OCI-LY3 (cell line): ENCODE measurements at regions not wholly inside any gene's neighbourhood (a gene's known extent, or its start where the extent isn't known, plus 50 kb on each side); places are given as distances from the start of the nearest gene placed in this dataset.

Experiments
- H2AFZ ChIP-seq: fragments of 200-600, 300-600 bp; shearing (Covaris generic); 2 replicates; pipeline ENCODE4 v1.6.0; 2014; ENCODE audit warnings: antibody characterized with exemption, low read depth, low read length
- H3K27ac ChIP-seq: fragments of 200-600, 300-600 bp; sonication (generic); 2 replicates; pipeline ENCODE4 v1.5.1; 2014; ENCODE audit warnings: mild to moderate bottlenecking, low read length, moderate library complexity, mixed read lengths
- H3K27me3 ChIP-seq: fragments of 200-600, 300-600 bp; sonication (generic); 2 replicates; pipeline ENCODE4 v1.6.1; 2014; ENCODE audit warnings: low read depth, low read length, mixed read lengths
- H3K36me3 ChIP-seq: fragments of 200-600, 300-600 bp; sonication (generic); replicated peaks from 2 replicates; pipeline ENCODE3; 2014; ENCODE audit warnings: low read depth, low read length, mixed read lengths
- H3K4me1 ChIP-seq: fragments of 300-600, 200-600 bp; sonication (generic); 2 replicates; pipeline ENCODE4 v1.6.1; 2014; ENCODE audit warnings: low read length, mixed read lengths
- H3K4me2 ChIP-seq: fragments of 200-600, 300-600 bp; sonication (generic); 2 replicates; pipeline ENCODE4 v1.6.1; 2014; ENCODE audit warnings: low read length, mixed read lengths
- H3K4me3 ChIP-seq: fragments of 300-600, 200-600 bp; sonication (generic); 2 replicates; pipeline ENCODE4 v1.5.1; 2014; ENCODE audit warnings: antibody characterized with exemption, mild to moderate bottlenecking, low read length, moderate library complexity
- H3K79me2 ChIP-seq: fragments of 300-600, 200-600 bp; shearing (Covaris generic); 2 replicates; pipeline ENCODE4 v1.6.1; 2014; ENCODE audit warnings: mild to moderate bottlenecking, low read length, mixed read lengths
- H3K9ac ChIP-seq: fragments of 300-600, 200-600 bp; shearing (Covaris generic); 2 replicates; pipeline ENCODE4 v1.6.0; 2014; ENCODE audit warnings: mild to moderate bottlenecking, low read length, moderate library complexity
- H3K9me3 ChIP-seq: fragments of 200-600, 300-600 bp; shearing (Covaris generic); 2 replicates; pipeline ENCODE4 v1.6.1; 2014; ENCODE audit warnings: low read length, mixed read lengths; ENCODE audit not compliant: insufficient read depth
- H4K20me1 ChIP-seq: fragments of 200-600, 300-600 bp; sonication (generic); 2 replicates; pipeline ENCODE4 v1.6.1; 2016; ENCODE audit warnings: low read length, mixed read lengths; ENCODE audit not compliant: insufficient read depth
- EZH2phosphoT487 ChIP-seq: fragments of 200-600 bp; shearing (Covaris generic); IDR thresholded peaks from 2 replicates; pipeline ENCODE4 v1.6.1; 2018; ENCODE audit warnings: antibody characterized with exemption, mixed run types, low read depth
- TF ChIP-seq, protein P1 (sequence below): fragments of 200-600, 300-600 bp; sonication (generic); IDR thresholded peaks from 2 replicates; pipeline ENCODE4 v1.5.1; 2014; ENCODE audit warnings: antibody characterized with exemption, low read length, low read depth

- Histone ChIP-seq H2AFZ (no peak overlapping the region), H3K79me2 (no peaks in the 10 kb centered on the region), H3K9me3 (no peaks in the 10 kb centered on the region), H3K27me3 (no peaks in the 10 kb centered on the region), H4K20me1 (no peaks in the 10 kb centered on the region), H3K4me3 (no peak overlapping the region), H3K36me3 (no peaks in the 10 kb centered on the region), H3K9ac (no peak overlapping the region), H3K4me2 (no peak overlapping the region), H3K4me1 (no peaks in the 10 kb centered on the region), H3K27ac (no peak overlapping the region)
- TF ChIP-seq, protein P1, sequence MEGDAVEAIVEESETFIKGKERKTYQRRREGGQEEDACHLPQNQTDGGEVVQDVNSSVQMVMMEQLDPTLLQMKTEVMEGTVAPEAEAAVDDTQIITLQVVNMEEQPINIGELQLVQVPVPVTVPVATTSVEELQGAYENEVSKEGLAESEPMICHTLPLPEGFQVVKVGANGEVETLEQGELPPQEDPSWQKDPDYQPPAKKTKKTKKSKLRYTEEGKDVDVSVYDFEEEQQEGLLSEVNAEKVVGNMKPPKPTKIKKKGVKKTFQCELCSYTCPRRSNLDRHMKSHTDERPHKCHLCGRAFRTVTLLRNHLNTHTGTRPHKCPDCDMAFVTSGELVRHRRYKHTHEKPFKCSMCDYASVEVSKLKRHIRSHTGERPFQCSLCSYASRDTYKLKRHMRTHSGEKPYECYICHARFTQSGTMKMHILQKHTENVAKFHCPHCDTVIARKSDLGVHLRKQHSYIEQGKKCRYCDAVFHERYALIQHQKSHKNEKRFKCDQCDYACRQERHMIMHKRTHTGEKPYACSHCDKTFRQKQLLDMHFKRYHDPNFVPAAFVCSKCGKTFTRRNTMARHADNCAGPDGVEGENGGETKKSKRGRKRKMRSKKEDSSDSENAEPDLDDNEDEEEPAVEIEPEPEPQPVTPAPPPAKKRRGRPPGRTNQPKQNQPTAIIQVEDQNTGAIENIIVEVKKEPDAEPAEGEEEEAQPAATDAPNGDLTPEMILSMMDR, result no peak
- TF ChIP-seq EZH2phosphoT487, result no peak
These were observed 69.0 kb upstream of the BASP1 start for GRCh38 chr5:17148481-17148880.

DNA sequence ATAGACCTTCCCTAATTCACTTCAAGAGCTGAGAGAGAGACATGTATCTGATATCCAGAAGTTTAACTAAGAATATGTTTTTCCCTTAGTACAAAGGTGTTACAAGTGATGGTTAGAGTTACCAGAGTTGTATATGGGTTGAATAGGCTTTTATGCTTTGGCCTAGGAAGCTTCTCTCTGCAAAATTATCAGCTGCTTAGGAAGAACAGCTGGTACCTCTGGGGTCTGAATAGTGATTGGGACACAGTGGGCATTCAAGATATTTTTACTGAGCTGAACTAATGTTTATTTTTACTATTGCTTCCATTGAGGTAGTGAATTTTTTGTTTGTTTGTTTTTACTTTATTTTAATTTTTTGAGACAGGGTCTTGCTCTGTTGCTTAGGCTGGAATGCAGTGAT, 67.6 kb upstream of the BASP1 start:
- no peak for TF ChIP-seq EZH2phosphoT487
- TF ChIP-seq, protein P1, result no peak
- Histone ChIP-seq H3K27me3 (no peaks in the 10 kb centered on the region), H3K4me1 (no peaks in the 10 kb centered on the region), H3K4me2 (no peak overlapping the region), H3K4me3 (no peak overlapping the region), H4K20me1 (no peaks in the 10 kb centered on the region), H2AFZ (no peak overlapping the region), H3K9me3 (no peaks in the 10 kb centered on the region), H3K9ac (no peak overlapping the region), H3K27ac (no peak overlapping the region), H3K36me3 (no peaks in the 10 kb centered on the region), H3K79me2 (no peaks in the 10 kb centered on the region)

- Histone ChIP-seq H2AFZ (no peak overlapping the region), H3K4me3 (no peak overlapping the region), H3K36me3 (no peaks in the 10 kb centered on the region), H3K27ac (no peak overlapping the region), H3K9me3 (no peaks in the 10 kb centered on the region), H3K27me3 (no peaks in the 10 kb centered on the region), H3K4me2 (no peak overlapping the region), H4K20me1 (no peaks in the 10 kb centered on the region), H3K9ac (no peak overlapping the region), H3K79me2 (no peaks in the 10 kb centered on the region), H3K4me1 (no peaks in the 10 kb centered on the region)
- TF ChIP-seq, protein P1, result no peak
- TF ChIP-seq EZH2phosphoT487, result no peak
These were observed 66.9 kb upstream of the BASP1 start for GRCh38 chr5:17150531-17150930.

DNA sequence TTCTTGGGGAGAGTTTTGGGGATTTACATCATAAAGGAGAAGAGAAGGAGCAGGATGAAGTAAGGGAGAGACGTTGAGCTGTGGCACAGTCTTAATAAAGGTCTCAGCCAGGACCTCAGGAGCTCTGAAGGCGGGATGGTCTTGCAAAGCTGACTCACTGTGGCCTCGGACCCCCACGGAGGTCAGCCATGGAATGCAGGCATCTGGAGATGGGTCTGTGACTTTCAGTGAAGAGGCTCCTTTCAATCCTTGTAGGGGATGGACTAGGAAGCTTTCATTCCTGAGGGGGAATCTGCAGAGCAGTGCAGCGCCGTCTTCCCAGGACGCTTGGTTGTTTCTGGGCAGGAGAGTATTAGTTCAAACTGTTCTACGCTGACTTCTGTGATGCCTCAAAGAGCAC, 65.7 kb upstream of the BASP1 start:
- Histone ChIP-seq H3K4me1 (no peaks in the 10 kb centered on the region), H3K4me2 (no peak overlapping the region), H3K36me3 (no peaks in the 10 kb centered on the region), H3K27me3 (no peaks in the 10 kb centered on the region), H3K27ac (no peak overlapping the region), H3K9me3 (no peaks in the 10 kb centered on the region), H2AFZ (no peak overlapping the region), H3K79me2 (no peaks in the 10 kb centered on the region), H3K4me3 (no peak overlapping the region), H3K9ac (no peak overlapping the region), H4K20me1 (no peaks in the 10 kb centered on the region)
- TF ChIP-seq, protein P1, result no peak
- no peak for TF ChIP-seq EZH2phosphoT487
